HG02884 (cell line): ENCODE measurements at regions not wholly inside any gene's neighbourhood (a gene's known extent, or its start where the extent isn't known, plus 50 kb on each side); places are given as distances from the start of the nearest gene placed in this dataset.

ENCODE experiments used
- ATAC-seq: cut with Tn5 transposase; IDR thresholded peaks from one replicate; pipeline ENCODE4 v1.9.1; 2021; ENCODE audit warnings: mild to moderate bottlenecking, moderate library complexity; ENCODE audit not compliant: unreplicated experiment

DNA sequence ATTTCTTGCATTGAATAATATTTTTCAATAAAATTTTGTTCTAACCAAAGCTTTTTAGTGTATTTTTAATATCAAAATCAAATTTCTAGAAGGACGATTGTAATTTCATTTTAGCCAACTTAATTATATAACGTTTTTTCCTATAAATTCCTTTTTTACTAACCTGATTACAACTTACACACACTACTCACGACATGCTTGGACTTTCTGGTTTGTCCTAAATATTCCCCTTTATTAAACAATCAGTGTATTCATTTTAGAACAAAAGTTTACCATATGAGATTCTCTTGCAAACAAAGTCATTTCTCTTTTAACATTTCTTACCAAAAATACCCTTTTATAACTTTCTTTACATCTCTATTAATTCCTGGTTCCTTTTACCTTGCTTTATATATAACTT is 173.7 kb downstream of the PWWP3B start:
- ATAC-seq: no peak

DNA sequence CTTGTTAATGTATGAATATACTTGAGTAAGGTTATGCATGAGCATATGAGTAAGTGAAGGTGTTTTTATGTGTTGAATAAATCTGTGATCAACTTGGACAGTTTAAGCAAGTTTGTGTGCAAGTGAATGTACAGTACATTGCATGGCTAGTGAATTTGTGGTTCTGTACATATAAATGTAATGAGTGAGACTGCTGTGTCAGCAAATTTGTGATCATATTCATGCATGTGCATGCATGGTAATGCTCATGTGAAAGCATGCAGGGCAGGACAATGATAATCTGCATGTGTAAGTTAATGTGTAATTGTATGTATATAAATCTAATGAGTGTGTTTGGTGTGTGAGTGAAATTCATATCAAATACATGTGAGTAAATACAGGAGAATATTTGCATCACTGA is 188.5 kb downstream of the PWWP3B start:
- no peak for ATAC-seq

DNA sequence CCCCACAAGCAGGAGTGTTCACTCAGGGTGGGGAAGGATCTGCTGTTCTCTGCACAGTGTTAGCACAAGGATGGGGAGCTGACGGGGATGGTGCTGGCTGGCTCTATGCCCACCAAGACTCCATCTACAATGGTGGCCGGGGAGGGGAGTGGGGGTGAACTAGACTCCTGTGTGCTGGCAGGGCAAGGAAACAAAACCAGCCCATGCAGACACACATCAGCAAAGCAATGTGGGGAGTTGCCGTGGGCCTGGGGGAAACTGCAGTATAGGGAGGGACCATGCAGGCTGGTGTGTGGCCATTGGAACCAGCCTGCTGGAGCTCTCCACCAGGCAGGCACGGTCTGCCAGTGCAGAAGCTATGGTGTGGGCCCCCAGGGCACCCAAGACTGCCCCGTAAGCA is 195.1 kb downstream of the PWWP3B start:
- no peak for ATAC-seq

DNA sequence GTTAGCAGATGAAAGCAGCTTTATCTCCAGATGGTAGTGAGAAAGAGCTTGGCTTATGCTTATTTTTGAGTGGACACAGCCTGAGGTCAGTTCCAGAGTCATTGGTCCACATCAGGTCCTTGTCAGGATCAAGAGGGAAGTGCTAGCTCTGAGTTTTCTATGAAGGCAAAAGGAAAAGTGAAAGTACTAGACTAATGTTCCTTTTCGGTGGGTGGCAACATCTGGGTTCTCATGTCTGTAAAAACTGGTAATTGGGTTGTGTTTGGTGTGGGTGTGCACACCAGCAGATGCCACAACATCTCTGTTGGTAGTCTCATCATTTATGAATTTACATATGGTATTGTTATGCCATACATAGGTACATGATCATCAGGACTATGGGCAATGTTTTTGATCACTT is 210.5 kb downstream of the PWWP3B start:
- ATAC-seq: peak; percentile 74

- ATAC-seq: no peak
Observed at GRCh38 chrX:106391284-106391911, 220.4 kb upstream of the RADX start.

DNA sequence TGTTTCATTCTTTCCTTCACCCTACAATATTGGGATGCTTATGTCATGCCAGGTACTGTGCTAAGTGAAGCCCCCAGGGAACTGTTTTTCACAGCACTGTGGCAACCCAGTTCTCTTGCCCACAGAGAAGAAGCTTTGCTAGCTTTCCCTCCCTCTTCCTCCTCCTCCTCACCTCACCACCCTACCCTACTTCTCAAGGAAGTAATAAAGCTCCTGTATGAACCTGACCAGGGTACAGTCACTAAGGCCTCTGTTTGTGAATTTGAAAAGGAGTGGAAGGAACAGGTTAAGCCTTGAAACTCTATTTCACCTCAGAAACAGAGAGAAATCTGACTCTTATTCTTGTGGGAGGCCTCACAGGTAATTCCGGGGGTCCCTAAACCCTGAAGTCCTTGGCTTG is 219.4 kb upstream of the RADX start:
- ATAC-seq: no peak

GRCh38 chrX:106397788-106398538 is 213.8 kb upstream of the RADX start:
- ATAC-seq: no peak

- no peak for ATAC-seq
Observed at GRCh38 chrX:106401965-106402559, 209.7 kb upstream of the RADX start.

GRCh38 chrX:106404512-106404911 is 207.3 kb upstream of the RADX start:
- ATAC-seq: no peak

DNA sequence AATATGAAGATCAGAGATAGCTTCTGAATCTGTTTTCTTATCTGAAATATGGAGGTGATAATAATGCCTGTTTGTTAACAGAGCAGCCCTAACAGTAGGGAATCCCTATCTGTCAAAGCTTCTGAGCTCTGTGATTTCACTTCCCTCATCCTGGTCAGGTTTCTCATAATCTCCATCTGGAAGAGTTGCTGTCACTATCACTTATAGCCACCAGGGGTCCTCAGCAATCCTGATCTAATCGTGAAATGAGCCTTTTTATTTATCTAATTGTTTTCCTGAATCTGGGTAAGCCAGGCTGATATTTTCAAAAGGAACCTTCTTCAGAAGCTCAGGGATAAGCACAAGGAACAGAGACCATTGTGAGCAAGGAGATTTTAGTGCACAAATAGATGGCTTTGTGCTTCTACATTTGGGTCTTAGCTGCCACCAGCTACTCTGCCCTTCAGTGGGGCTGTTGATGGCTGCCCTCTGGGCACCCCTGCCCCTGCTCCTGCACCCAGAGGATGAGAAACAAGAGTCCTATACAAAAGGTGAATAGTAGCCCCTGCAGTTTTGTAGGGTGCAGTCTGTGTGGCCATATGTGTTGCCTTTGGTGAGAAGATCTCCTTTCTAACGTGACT is 196.4 kb upstream of the RADX start:
- ATAC-seq: peak; percentile 74

- ATAC-seq: no peak
Observed at GRCh38 chrX:106436691-106437090, 175.1 kb upstream of the RADX start.

DNA sequence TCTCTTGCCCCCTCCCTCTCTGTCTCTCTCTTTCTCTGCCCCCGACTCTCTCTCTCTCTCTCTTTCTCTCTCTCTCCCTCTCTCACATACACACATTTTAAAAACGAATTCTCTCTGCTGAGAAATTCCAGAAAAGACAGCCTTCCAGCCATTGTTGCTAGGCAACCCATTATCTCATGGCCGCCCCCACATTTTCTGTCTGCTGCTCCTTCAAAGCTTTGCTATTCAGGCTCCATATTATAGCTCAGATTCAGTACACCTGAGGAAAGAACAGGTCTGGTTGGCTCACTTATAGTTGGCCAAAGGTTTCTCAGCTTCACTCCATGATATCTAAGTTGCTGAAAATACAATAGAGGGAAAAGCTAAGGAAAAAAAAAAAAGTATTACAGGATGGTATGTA is 174.4 kb upstream of the RADX start:
- ATAC-seq: no peak

DNA sequence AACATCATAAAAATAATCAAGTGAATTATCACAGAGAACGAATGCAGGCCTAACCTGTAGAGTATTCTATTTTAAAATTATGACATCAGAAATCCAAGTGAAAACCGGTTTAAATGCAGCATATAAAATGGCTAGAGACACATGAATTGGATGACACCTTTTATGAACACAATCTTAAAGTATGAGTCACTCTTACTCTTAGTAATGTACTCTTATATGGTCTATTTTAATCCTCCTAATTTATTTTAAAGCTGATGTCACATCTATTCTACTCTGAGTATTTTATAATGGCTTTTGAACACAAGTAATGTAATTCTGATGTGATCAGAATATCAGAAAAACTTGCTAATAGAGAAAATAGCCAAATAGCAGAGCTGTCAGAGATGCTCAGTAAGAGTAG is 161.4 kb upstream of the RADX start:
- ATAC-seq: no peak

- ATAC-seq: no peak
Observed at GRCh38 chrX:106451933-106452332, 159.8 kb upstream of the RADX start.

GRCh38 chrX:106454991-106455390 is 156.8 kb upstream of the RADX start:
- ATAC-seq: no peak

- ATAC-seq: no peak
Observed at GRCh38 chrX:106457802-106458201, 154.0 kb upstream of the RADX start.

- ATAC-seq: no peak
Observed at GRCh38 chrX:106467422-106467821, 144.4 kb upstream of the RADX start.

DNA sequence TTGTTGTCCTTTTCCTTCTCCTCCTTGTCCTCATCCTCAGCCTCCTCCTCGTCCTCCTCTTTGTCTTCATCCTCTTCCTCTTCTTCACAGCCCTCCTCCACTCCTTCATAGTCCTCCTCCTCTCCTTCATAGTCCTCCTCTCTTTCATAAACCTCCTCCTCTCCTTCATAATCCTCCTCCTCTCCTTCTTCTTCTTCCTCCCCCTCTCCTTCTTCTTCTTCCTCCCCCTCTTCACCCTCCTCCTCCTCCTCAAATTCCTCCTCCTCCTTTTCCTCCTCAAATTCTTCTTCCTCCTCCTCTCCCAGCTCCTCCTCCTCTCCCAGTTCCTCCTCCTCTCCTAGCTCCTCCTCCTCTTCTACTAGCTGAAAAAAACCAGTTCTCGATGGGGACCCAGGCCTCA is 143.8 kb upstream of the RADX start:
- no peak for ATAC-seq

DNA sequence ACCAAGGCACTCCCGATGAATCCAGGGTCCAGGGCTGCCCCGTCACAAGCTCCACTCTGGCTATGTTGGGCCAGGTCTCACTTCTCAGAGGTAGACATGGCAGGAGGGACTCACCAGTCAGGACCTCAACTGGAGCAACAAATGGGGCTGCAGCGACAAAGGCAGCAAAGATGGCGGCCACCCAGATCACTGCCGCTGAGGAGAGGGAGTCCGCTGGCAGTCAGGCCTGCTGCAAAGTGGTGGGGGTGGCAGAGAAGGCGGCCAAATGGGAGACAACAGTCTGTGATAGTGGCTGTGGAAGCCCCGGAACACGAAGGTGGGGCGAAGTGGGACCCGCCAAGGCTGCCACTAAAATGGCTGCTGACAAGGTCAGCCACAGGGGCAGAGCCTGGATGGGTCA is 143.3 kb upstream of the RADX start:
- ATAC-seq: no peak

- no peak for ATAC-seq
Observed at GRCh38 chrX:106479920-106480319, 131.9 kb upstream of the RADX start.

DNA sequence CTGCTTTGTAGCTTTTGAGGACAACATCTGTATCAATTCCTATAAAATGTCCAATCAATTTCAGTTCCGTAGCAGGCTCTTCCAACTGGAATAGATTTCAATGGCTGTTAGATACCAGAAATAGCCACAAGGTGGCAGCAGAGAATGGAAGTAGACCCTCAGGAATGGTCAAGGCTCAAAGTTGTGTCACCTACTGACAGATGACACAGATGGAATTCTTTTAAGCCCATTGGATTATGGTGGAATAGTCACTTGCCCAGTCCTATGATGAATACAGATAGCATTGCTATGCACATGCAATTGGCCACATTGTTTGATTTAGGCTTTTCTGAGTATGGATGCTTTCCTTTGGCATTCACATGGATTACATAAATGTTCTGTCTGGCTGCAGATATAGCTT is 130.4 kb upstream of the RADX start:
- ATAC-seq: no peak

- ATAC-seq: peak; percentile 96
Observed at GRCh38 chrX:106484233-106484632, 127.5 kb upstream of the RADX start.
